C4-2B (cell line): ENCODE measurements at regions not wholly inside any gene's neighbourhood (a gene's known extent, or its start where the extent isn't known, plus 50 kb on each side); places are given as distances from the start of the nearest gene placed in this dataset.

Experiments used
- ZFX ChIP-seq: fragments of 450-650 bp; IDR thresholded peaks from 2 replicates; pipeline ENCODE4 v1.6.1; 2017
- TF ChIP-seq, protein P1 (sequence below): fragments of 450-650 bp; conservative IDR thresholded peaks from 2 replicates; pipeline ENCODE4 v1.5.1; 2017; ENCODE audit warnings: mild to moderate bottlenecking

DNA sequence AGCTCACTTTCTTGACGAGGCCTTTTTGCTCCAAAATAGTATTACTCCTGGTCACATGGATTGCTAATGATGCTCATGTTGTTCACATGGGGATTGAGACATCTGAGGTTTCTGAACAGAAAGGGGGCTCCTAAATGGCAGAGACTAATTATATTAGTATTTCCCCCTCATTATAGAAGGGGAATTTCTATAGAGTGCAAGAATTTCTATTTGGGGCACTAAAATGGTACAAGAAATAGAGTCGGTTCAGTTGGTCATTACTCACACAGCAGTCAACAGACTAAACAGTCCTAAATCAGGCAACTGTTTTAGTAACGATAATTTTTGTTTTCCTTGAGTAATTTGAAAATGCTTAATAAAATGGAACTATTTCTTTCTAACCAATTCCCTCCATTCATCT is 108.9 kb downstream of the DACT1 start:
- TF ChIP-seq, protein P1, sequence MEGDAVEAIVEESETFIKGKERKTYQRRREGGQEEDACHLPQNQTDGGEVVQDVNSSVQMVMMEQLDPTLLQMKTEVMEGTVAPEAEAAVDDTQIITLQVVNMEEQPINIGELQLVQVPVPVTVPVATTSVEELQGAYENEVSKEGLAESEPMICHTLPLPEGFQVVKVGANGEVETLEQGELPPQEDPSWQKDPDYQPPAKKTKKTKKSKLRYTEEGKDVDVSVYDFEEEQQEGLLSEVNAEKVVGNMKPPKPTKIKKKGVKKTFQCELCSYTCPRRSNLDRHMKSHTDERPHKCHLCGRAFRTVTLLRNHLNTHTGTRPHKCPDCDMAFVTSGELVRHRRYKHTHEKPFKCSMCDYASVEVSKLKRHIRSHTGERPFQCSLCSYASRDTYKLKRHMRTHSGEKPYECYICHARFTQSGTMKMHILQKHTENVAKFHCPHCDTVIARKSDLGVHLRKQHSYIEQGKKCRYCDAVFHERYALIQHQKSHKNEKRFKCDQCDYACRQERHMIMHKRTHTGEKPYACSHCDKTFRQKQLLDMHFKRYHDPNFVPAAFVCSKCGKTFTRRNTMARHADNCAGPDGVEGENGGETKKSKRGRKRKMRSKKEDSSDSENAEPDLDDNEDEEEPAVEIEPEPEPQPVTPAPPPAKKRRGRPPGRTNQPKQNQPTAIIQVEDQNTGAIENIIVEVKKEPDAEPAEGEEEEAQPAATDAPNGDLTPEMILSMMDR = no peak
- TF ChIP-seq ZFX = no peak
